ENCODE measurements at regions not wholly inside any gene's neighbourhood (a gene's known extent, or its start where the extent isn't known, plus 50 kb on each side); places are given as distances from the start of the nearest gene placed in this dataset.
"Not testable (repeated sequence)": the region's sequence is repeated elsewhere in the genome, so short reads cannot be mapped to it uniquely, and the experiment has no call there.

- H3K27me3 Mint-ChIP-seq: no peaks in the 10 kb centered on the region
- peak overlapping the region in 1 of 2 donors; percentile 76 for H3K27ac Mint-ChIP-seq
- DNase-seq (no peak), ATAC-seq (no peak)
- H3K9me3 Mint-ChIP-seq: peaks cover 7 to 13% of the 10 kb centered on the region in 2 donors
- no peaks in the 10 kb centered on the region for H3K4me1 Mint-ChIP-seq
- no peak overlapping the region for H3K4me3 Mint-ChIP-seq
Observed at GRCh38 chr16:51538707-51539498, 387.8 kb upstream of the SALL1 start.

- Mint-ChIP-seq H3K27me3 (no peaks in the 10 kb centered on the region), H3K9me3 (peaks cover 5 to 7% of the 10 kb centered on the region in 2 donors), H3K4me3 (no peak overlapping the region), H3K27ac (no peak overlapping the region), H3K4me1 (no peaks in the 10 kb centered on the region)
- DNase-seq (no peak), ATAC-seq (no peak)
Observed at GRCh38 chr16:51535591-51535990, 384.5 kb upstream of the SALL1 start.

GRCh38 chr16:51532551-51532950 lies 381.5 kb upstream of the SALL1 start:
- H3K4me3 Mint-ChIP-seq: no peak overlapping the region
- H3K27ac Mint-ChIP-seq: no peak overlapping the region

GRCh38 chr16:51531271-51531670 lies 380.2 kb upstream of the SALL1 start:
- Mint-ChIP-seq H3K4me3 (no peak overlapping the region), H3K9me3 (peaks cover 14 to 20% of the 10 kb centered on the region in 2 donors), H3K27ac (no peak overlapping the region), H3K4me1 (no peaks in the 10 kb centered on the region), H3K27me3 (no peaks in the 10 kb centered on the region)
- DNase-seq: no peak
- ATAC-seq: no peak

More at GRCh38 chr16:51532551-51532950, 381.5 kb upstream of the SALL1 start:
- ATAC-seq: no peak
- DNase-seq: no peak
- peaks cover 7 to 14% of the 10 kb centered on the region in 2 donors for H3K9me3 Mint-ChIP-seq
- H3K27me3 Mint-ChIP-seq: no peaks in the 10 kb centered on the region
- H3K4me1 Mint-ChIP-seq: no peaks in the 10 kb centered on the region

GRCh38 chr16:51527349-51527748 lies 376.3 kb upstream of the SALL1 start:
- Mint-ChIP-seq H3K27ac (no peak overlapping the region), H3K4me1 (no peaks in the 10 kb centered on the region), H3K27me3 (no peaks in the 10 kb centered on the region), H3K4me3 (no peak overlapping the region), H3K9me3 (peaks cover 22% of the 10 kb centered on the region in 2 donors)
- DNase-seq (no peak), ATAC-seq (no peak)

GRCh38 chr16:51526621-51527020 lies 375.6 kb upstream of the SALL1 start:
- ATAC-seq (no peak), DNase-seq (no peak)
- Mint-ChIP-seq H3K4me1 (no peaks in the 10 kb centered on the region), H3K4me3 (no peak overlapping the region), H3K9me3 (peaks cover 22% of the 10 kb centered on the region in 2 donors), H3K27me3 (no peaks in the 10 kb centered on the region), H3K27ac (no peak overlapping the region)

GRCh38 chr16:51524555-51525373 lies 373.7 kb upstream of the SALL1 start:
- Mint-ChIP-seq H3K9me3 (peaks cover 18 to 24% of the 10 kb centered on the region in 2 donors), H3K27ac (no peak overlapping the region), H3K4me3 (no peak overlapping the region), H3K4me1 (no peaks in the 10 kb centered on the region), H3K27me3 (no peaks in the 10 kb centered on the region)
- DNase-seq: no peak
- ATAC-seq: no peak

- no peaks in the 10 kb centered on the region for H3K27me3 Mint-ChIP-seq
- H3K4me3 Mint-ChIP-seq: no peak overlapping the region
- H3K9me3 Mint-ChIP-seq: peaks cover 18 to 31% of the 10 kb centered on the region in 2 donors
Observed at GRCh38 chr16:51524070-51524469, 373.0 kb upstream of the SALL1 start.

GRCh38 chr16:51523400-51523799 lies 372.3 kb upstream of the SALL1 start:
- H3K4me1 Mint-ChIP-seq: no peaks in the 10 kb centered on the region
- H3K27me3 Mint-ChIP-seq: no peaks in the 10 kb centered on the region
- ATAC-seq (no peak), DNase-seq (no peak)
- no peak overlapping the region for H3K4me3 Mint-ChIP-seq
- no peak overlapping the region for H3K27ac Mint-ChIP-seq
- H3K9me3 Mint-ChIP-seq: peaks cover 18 to 31% of the 10 kb centered on the region in 2 donors

More at GRCh38 chr16:51524070-51524469, 373.0 kb upstream of the SALL1 start:
- ATAC-seq (no peak), DNase-seq (no peak)
- no peaks in the 10 kb centered on the region for H3K4me1 Mint-ChIP-seq
- no peak overlapping the region for H3K27ac Mint-ChIP-seq

GRCh38 chr16:51522902-51523301 lies 371.8 kb upstream of the SALL1 start:
- Mint-ChIP-seq H3K27me3 (no peaks in the 10 kb centered on the region), H3K4me1 (no peaks in the 10 kb centered on the region), H3K27ac (no peak overlapping the region), H3K4me3 (no peak overlapping the region), H3K9me3 (peaks cover 16 to 36% of the 10 kb centered on the region in 2 donors)
- no peak for ATAC-seq
- DNase-seq: no peak

GRCh38 chr16:51516960-51517359 lies 365.9 kb upstream of the SALL1 start:
- H3K9me3 Mint-ChIP-seq: peaks cover 0 to 24% of the 10 kb centered on the region in 2 donors
- H3K4me3 Mint-ChIP-seq, DNase-seq, H3K27ac Mint-ChIP-seq, H3K4me1 Mint-ChIP-seq, ATAC-seq, H3K27me3 Mint-ChIP-seq: not testable (repeated sequence)

- H3K4me3 Mint-ChIP-seq: no peak overlapping the region
- DNase-seq: no peak
- no peak for ATAC-seq
- peaks cover 7 to 9% of the 10 kb centered on the region in 2 donors for H3K9me3 Mint-ChIP-seq
- H3K4me1 Mint-ChIP-seq: no peaks in the 10 kb centered on the region
- H3K27ac Mint-ChIP-seq: no peak overlapping the region
- no peaks in the 10 kb centered on the region for H3K27me3 Mint-ChIP-seq
Observed at GRCh38 chr16:51510416-51510815, 359.3 kb upstream of the SALL1 start.

- DNase-seq: no peak
- Mint-ChIP-seq H3K4me1 (no peaks in the 10 kb centered on the region), H3K9me3 (peaks cover 7 to 9% of the 10 kb centered on the region in 2 donors), H3K4me3 (no peak overlapping the region), H3K27ac (no peak overlapping the region), H3K27me3 (no peaks in the 10 kb centered on the region)
- ATAC-seq: no peak
Observed at GRCh38 chr16:51509336-51509735, 358.3 kb upstream of the SALL1 start.

GRCh38 chr16:51508490-51509212 lies 357.6 kb upstream of the SALL1 start:
- H3K4me1 Mint-ChIP-seq: no peaks in the 10 kb centered on the region
- DNase-seq (no peak), ATAC-seq (no peak)
- H3K27ac Mint-ChIP-seq: no peak overlapping the region
- no peak overlapping the region for H3K4me3 Mint-ChIP-seq
- peaks cover 3 to 9% of the 10 kb centered on the region in 2 donors for H3K9me3 Mint-ChIP-seq
- no peaks in the 10 kb centered on the region for H3K27me3 Mint-ChIP-seq

GRCh38 chr16:51507286-51507685 lies 356.2 kb upstream of the SALL1 start:
- Mint-ChIP-seq H3K4me3 (no peak overlapping the region), H3K27ac (no peak overlapping the region), H3K27me3 (no peaks in the 10 kb centered on the region), H3K4me1 (no peaks in the 10 kb centered on the region), H3K9me3 (peaks cover 0 to 9% of the 10 kb centered on the region in 2 donors)
- DNase-seq (no peak), ATAC-seq (no peak)

All from stimulated activated naive CD8-positive, alpha-beta T cell treated with anti-CD3 and anti-CD28 coated beads, Interleukin-15, amount 100 ng/mL, for 72 hours (primary cell).